GM23248 (cell line): ENCODE measurements at regions not wholly inside any gene's neighbourhood (a gene's known extent, or its start where the extent isn't known, plus 50 kb on each side); places are given as distances from the start of the nearest gene placed in this dataset.
A peak's percentile ranks its signal among the peaks of the same experiment; 100 is the strongest.

Experiments
- DNase-seq: peaks from one replicate; pipeline ENCODE4 v3.0.0-alpha.2; 2015
- H2AFZ ChIP-seq: fragments of 200-600 bp; sonication (generic); 2 replicates; pipeline ENCODE4 v1.6.1; 2016; ENCODE audit warnings: antibody characterized with exemption
- H3F3A ChIP-seq: fragments of 200-600 bp; sonication (generic); 2 replicates; pipeline ENCODE4 v1.6.1; 2016; ENCODE audit warnings: mild to moderate bottlenecking, antibody characterized with exemption, mixed run types; ENCODE audit not compliant: insufficient read depth
- H3K27ac ChIP-seq: fragments of 200-600 bp; sonication (generic); 2 replicates; pipeline ENCODE4 v1.5.1; 2016; ENCODE audit warnings: mild to moderate bottlenecking
- H3K27me3 ChIP-seq: fragments of 200-600 bp; sonication (generic); replicated peaks from 2 replicates; pipeline ENCODE4 v1.6.1; 2016; ENCODE audit warnings: mild to moderate bottlenecking; ENCODE audit not compliant: insufficient read depth
- H3K36me3 ChIP-seq: fragments of 200-600 bp; sonication (generic); 2 replicates; pipeline ENCODE4 v1.6.1; 2016; ENCODE audit warnings: low read depth, mild to moderate bottlenecking
- H3K4me1 ChIP-seq: fragments of 200-600 bp; sonication (generic); 2 replicates; pipeline ENCODE4 v1.6.1; 2016; ENCODE audit warnings: mild to moderate bottlenecking; ENCODE audit not compliant: insufficient read depth
- H3K4me2 ChIP-seq: fragments of 200-600 bp; sonication (generic); one replicate; pipeline ENCODE4 v1.6.1; 2016; ENCODE audit warnings: mild to moderate bottlenecking; ENCODE audit not compliant: unreplicated experiment
- H3K4me3 ChIP-seq: fragments of 200-600 bp; sonication (generic); 2 replicates; pipeline ENCODE4 v1.5.1; 2016; ENCODE audit warnings: mild to moderate bottlenecking
- H3K79me2 ChIP-seq: fragments of 200-600 bp; sonication (generic); 2 replicates; pipeline ENCODE4 v1.6.1; 2016; ENCODE audit warnings: mild to moderate bottlenecking; ENCODE audit not compliant: insufficient read depth
- H3K9ac ChIP-seq: fragments of 200-600 bp; sonication (generic); 2 replicates; pipeline ENCODE4 v1.6.1; 2016; ENCODE audit warnings: mild to moderate bottlenecking
- H3K9me2 ChIP-seq: fragments of 200-600 bp; sonication (generic); 2 replicates; pipeline ENCODE4 v1.6.1; 2016; ENCODE audit warnings: mixed run types, mild to moderate bottlenecking, moderate library complexity; ENCODE audit not compliant: insufficient read depth
- H3K9me3 ChIP-seq: fragments of 200-600 bp; sonication (generic); one replicate; pipeline ENCODE4 v1.6.1; 2017; ENCODE audit warnings: low read depth
- H4K20me1 ChIP-seq: fragments of 200-600 bp; sonication (generic); 2 replicates; pipeline ENCODE4 v1.6.0; 2016; ENCODE audit not compliant: insufficient read depth
- EZH2 ChIP-seq: fragments of 200-600 bp; sonication (generic); IDR thresholded peaks from 2 replicates; pipeline ENCODE4 v1.6.1; 2018; ENCODE audit warnings: antibody characterized with exemption, mild to moderate bottlenecking; ENCODE audit not compliant: insufficient read depth, poor library complexity, severe bottlenecking
- EZH2phosphoT487 ChIP-seq: fragments of 200-600 bp; sonication (generic); IDR thresholded peaks from 2 replicates; pipeline ENCODE4 v1.6.1; 2018; ENCODE audit warnings: antibody characterized with exemption, moderate library complexity, mild to moderate bottlenecking, low read depth; ENCODE audit not compliant: insufficient read depth
- WGBS, 2 experiments: methylation state at CpG; one replicate each; pipeline ENCODE4 v1.1.6; 2015 to 2017; ENCODE audit warnings: low lambda C conversion rate in 2 of 2, low coverage in 1 of 2; ENCODE audit errors: missing lambda C conversion rate in 2 of 2; 5-methylcytosine and 5-hydroxymethylcytosine counted together
- in situ Hi-C: fragments of 300-500 bp; cut with MboI; formaldehyde crosslinking; loops from 2 replicates; pipeline ENCODE4 v1.15.0; 2020

GRCh38 chr17:71494062-71494855, 626.6 kb upstream of the SOX9 start:
- Histone ChIP-seq H3K36me3 (no peaks in the 10 kb centered on the region), H3K27ac (peak overlapping the region; percentile 23), H3K9ac (no peak overlapping the region)

DNA sequence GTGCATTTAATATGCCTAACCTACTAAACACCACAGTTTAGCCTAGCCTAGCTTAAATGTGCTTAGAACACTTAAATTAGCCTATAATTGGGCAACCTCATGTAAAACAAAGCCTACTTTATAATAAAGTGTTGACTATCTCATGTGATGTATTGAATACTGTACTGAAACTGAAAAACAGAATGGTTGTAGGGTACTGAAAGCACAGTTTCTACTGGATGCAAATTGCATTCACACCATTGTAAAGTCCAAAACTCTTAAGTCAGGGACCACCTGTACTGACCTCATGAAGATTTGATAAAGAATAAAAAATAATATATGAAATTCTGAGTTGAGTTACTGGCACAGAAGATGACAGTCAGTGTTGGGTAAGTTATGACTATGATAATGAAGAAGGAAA, 625.4 kb upstream of the SOX9 start:
- in situ Hi-C loops: no loop called here
- Histone ChIP-seq H3K9ac (no peak overlapping the region), H3K4me3 (no peak overlapping the region), H3K27me3 (no peaks in the 10 kb centered on the region), H3K4me1 (peaks cover 48% of the 10 kb centered on the region), H3K27ac (0 out of 2 replicates have a peak overlapping the region, but pooled peaks have one; percentile 23), H3K4me2 (peak overlapping the region; percentile 34), H2AFZ (no peak overlapping the region), H3K9me3 (no peaks in the 10 kb centered on the region), H3K79me2 (no peaks in the 10 kb centered on the region), H3K36me3 (no peaks in the 10 kb centered on the region), H4K20me1 (no peaks in the 10 kb centered on the region), H3K9me2 (no peaks in the 10 kb centered on the region; the same call in 1 of the 2 replicates), H3F3A (peaks cover 40% of the 10 kb centered on the region)
- DNase-seq: no peak
- TF ChIP-seq EZH2phosphoT487 (no peak), EZH2 (no peak)

More at GRCh38 chr17:71494062-71494855, 626.6 kb upstream of the SOX9 start:
- H3K79me2 ChIP-seq: no peaks in the 10 kb centered on the region
- peak overlapping the region; percentile 2 for H3K4me3 ChIP-seq
- no peaks in the 10 kb centered on the region for H3K27me3 ChIP-seq
- whole genome bisulfite sequencing, 2 experiments: 14 to 16% methylated on average over 2 of the region's 2 CpGs
- H3K9me3 ChIP-seq: no peaks in the 10 kb centered on the region
- peak overlapping the region; percentile 34 for H3K4me2 ChIP-seq
- H3F3A ChIP-seq: peaks cover 39% of the 10 kb centered on the region
- TF ChIP-seq EZH2: no peak
- no peaks in the 10 kb centered on the region for H4K20me1 ChIP-seq
- no peaks in the 10 kb centered on the region; the same call in 1 of the 2 replicates for H3K9me2 ChIP-seq
- in situ Hi-C loops: no loop called here
- H3K4me1 ChIP-seq: peaks cover 45% of the 10 kb centered on the region
- no peak overlapping the region for H2AFZ ChIP-seq
- DNase-seq: peak; percentile 69

GRCh38 chr17:71496552-71496951, 624.3 kb upstream of the SOX9 start:
- H3K4me1 ChIP-seq: peaks cover 59% of the 10 kb centered on the region
- H3K9ac ChIP-seq: no peak overlapping the region
- H3K27me3 ChIP-seq: no peaks in the 10 kb centered on the region
- WGBS, 2 experiments: 17 to 20% methylated on average over 2 of the region's 2 CpGs
- peak overlapping the region; percentile 17 for H3K27ac ChIP-seq
- no peaks in the 10 kb centered on the region for H3K36me3 ChIP-seq
- no peak for TF ChIP-seq EZH2
- peak; percentile 93 for TF ChIP-seq EZH2phosphoT487
- in situ Hi-C loops: no loop called here
- H3K9me2 ChIP-seq: no peaks in the 10 kb centered on the region; the same call in 1 of the 2 replicates
- H4K20me1 ChIP-seq: no peaks in the 10 kb centered on the region
- no peak overlapping the region for H3K4me3 ChIP-seq
- H3K9me3 ChIP-seq: no peaks in the 10 kb centered on the region
- DNase-seq: peak; percentile 83
- H3K4me2 ChIP-seq: peak overlapping the region; percentile 11
- no peak overlapping the region for H2AFZ ChIP-seq
- H3F3A ChIP-seq: peaks cover 51% of the 10 kb centered on the region
- no peaks in the 10 kb centered on the region for H3K79me2 ChIP-seq

DNA sequence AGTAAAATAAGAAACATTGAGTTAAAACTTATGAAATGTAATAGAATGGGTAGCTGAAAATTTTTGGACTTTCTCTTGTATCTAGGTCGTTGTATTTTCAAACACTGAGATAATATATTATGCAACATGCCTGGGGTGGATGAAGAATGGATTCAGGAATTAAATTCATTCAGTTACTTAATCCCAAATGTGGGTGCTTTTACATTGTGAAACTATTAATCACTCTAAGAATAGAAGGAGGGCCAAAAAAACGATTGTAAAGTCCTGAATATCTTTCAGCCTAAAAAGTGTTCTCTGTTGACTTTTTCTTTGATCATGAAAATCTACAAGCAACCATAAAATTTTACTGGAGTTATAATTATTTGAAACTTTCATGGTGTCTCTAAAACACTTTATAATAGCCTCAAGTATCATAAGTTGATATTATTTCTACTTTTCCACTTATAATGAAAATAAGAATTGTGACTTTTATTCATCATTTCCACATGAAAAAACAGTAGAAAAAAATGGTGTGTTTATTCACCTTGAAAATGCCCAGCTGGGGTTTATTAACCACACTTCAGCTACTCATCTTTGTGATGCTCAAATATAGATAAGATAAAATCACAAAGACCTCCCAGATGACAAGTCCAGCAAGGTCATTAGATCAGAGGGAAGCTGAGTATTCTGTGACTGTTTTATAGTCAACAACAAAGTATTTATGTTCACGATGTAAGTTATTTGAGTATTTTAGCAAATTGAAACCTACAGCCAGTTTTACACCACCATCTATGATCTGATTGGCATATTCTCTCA, 619.9 kb upstream of the SOX9 start:
- Histone ChIP-seq H3K79me2 (no peaks in the 10 kb centered on the region), H3K4me2 (peak overlapping the region; percentile 70), H3K4me1 (peaks cover 75% of the 10 kb centered on the region), H3K27me3 (no peaks in the 10 kb centered on the region), H3K9ac (no peak overlapping the region), H3F3A (peaks cover 56% of the 10 kb centered on the region), H3K9me3 (no peaks in the 10 kb centered on the region), H3K27ac (peak overlapping the region; percentile 51), H4K20me1 (no peaks in the 10 kb centered on the region), H3K4me3 (peak overlapping the region; percentile 42), H2AFZ (no peak overlapping the region), H3K9me2 (0 out of 2 replicates have a peak, but pooled peaks cover 5% of the 10 kb centered on the region), H3K36me3 (no peaks in the 10 kb centered on the region)
- in situ Hi-C loops: no loop called here
- 1 to 3% methylated on average over 3 of the region's 3 CpGs for WGBS, 2 experiments
- peak; percentile 86 for DNase-seq
- no peak for TF ChIP-seq EZH2
- no peak for TF ChIP-seq EZH2phosphoT487
